ENCODE measurements at regions not wholly inside any gene's neighbourhood (a gene's known extent, or its start where the extent isn't known, plus 50 kb on each side); places are given as distances from the start of the nearest gene placed in this dataset.
"Not testable (repeated sequence)": the region's sequence is repeated elsewhere in the genome, so short reads cannot be mapped to it uniquely, and the experiment has no call there.

DNA sequence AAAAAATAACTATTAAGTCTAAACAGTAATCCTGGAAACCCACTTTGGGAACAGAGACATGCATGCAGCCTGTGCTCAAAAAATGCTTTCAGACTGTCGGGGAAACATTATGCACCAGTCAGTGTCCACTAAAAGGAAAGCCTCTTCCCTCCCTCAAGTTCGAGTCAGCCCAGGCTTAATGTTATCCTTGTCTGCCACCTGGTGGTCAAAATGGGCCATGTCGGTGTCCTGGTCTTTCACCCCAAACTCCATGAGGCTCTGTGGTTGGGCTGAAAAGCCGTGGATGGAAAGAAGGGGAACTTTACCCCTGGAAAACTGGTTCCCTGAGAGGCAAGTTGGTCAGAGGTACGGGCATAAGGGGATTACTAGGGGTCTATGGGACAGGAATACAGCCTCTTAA lies 88.4 kb upstream of the ZNF492 start:
- FAIRE-seq: no peak

DNA sequence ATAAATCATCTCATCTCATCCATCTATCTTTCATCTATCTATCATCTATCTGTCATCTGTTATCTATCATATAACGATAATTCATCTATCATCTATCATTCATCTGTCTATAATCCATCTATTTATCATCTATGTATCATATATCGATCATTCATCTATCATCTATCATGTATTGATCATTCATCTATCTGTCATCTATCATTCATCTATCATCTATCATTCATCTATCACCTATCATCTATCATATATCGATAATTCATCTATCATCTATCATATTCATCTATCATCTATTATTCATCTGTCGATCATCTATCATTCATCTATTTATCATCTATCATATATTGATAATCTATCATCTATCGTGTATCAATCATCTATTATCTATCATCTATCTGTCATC lies 100.4 kb upstream of the ZNF492 start:
- FAIRE-seq: no peak

DNA sequence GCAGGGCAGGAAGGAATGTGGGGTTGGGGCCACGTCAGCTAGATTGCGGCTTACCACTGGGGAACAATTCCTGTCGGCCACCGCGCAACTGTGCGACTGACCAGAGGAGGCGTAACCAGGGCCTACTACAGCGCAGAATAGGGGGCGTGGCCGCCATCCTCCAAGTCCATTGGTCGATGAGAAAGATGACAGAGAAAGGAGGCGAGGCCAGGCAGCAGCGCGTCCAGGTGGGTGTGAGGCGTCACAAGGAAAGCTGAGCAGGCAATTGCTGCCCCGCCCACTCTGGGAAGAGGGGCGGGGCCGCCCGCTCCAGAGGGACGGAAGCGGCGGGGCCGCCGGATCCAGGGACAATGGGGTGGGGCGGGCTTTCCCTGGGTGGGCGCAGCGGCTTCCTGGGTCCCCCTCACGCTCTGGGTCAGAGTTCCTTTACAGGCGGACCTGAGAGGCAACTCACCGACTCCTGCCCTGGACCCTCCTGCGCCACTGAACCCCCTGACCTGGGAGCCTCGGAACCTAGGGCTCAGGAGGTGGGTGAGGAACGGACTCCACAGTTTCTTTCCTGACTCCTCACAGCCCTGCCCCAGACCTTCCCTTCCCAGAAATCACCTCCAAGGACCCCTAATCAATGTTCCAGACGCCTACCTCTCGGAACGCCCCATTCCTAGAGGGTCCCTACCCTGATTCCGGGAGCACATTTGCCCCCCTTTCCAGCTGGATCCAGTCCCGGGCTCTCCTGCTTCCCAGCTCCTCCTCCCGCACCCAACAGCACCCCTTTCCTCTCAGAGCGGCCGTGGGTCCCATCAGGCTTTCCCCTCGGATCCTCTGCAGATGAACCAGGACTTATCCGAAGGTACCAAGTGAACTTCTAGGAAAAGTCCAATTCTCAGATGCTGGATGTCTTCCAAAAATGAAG lies 101.5 kb upstream of the ZNF492 start:
- FAIRE-seq: no peak

DNA sequence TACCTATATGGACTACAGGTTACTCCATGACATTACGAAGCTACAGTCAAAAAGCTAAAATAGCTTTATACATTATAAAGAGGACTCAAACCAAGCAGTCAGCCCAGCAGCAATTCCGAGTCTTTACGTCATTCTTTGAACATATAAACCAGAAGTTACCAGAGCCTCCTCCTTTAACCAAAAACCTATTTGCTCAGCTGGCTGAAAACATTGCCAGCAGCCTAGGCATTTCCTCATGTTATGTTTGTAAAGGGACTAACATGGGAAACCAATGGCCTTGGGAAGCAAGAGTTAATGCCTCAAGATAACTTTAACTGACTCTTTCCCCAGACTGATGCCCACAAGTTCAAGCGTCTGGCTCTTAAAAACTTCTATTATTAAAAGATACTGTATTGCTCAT lies 104.1 kb upstream of the ZNF492 start:
- FAIRE-seq: no peak

DNA sequence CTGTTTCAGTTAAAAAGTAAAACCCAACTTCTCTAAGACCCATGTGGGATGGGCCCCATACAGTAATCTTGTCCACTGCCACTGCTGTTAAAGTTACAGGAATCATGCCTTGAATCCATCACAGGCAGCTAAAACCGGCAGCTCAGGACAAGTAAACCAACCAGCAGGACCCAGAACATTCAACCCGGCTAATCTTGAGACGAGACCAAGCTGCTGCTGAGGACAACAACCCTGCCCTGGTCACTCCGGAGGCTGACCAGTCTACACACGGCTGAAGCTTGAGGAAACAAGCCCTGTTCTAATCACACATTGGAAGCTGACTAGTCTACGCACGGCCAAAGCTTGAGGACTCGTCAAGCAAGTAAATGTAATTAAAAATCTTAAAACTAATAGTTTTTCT lies 105.2 kb upstream of the ZNF492 start:
- no peak for FAIRE-seq

DNA sequence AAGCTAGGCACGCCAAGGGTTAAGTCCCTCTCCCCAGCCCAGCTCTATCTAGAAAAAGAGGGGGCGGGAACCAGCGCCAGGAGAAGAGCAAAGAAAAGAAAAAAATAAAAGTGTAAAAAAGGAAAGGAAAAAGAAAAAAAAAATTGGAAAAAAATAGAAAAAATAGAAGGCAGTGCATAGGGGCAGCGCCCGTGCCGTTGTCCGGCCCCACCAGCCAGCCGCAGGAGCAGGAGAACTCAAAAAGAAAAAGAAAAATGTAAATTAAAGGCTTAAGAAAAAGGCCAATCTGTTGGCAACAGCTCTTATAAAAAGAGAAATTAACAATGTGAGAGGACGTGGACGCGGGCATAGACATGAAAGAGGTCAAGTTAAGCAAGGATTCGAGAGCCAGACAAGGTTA lies 105.4 kb upstream of the ZNF98 start:
- FAIRE-seq: no peak

DNA sequence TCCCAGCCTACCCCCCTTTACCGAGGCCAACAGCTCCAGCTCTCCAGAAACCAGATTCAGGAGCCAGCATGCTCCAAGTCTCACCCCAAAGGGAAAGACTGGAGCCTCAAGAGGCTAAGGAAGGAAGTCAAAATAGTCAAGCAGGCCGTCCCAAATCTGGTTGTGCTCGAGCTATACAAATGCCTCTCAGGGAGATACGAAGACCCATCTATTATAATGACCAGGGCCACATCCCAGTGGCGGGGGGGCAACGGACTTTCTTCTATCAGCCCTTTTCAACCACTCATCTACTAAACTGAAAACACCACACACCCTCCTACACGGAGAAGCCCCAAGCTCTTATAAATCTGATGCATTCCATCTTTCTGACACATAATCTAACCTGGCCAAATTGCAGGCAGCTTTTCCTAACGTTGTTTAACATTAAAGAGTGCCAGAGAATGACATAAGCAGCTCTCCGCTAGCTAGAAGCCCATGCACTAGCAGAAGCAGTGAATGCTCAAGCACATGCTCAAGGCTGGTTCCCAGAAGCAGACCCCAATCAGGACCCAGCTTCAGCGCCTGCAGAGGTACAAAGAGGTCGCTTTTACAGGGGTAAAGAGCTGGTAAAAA lies 104.6 kb upstream of the ZNF98 start:
- FAIRE-seq: no peak

DNA sequence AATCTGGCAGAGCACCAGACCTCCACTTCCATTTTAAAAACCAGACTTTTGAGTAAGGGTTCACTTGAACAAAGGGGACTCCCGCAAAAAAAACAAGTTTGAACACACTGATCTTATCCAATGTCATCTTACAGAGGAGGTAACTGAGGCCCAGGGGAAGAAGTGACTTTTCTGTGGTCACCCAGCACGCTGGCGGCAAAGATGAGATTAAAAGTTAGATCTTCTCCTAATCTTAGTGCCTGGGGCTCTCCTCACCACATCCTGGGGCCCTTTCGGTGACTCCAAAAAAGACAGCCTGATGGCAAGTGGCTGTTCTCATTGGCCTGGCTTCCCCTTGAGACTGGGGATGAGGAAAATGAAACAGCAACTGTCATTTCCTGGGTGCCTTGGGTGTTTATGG lies 101.8 kb upstream of the ZNF98 start:
- no peak for FAIRE-seq

DNA sequence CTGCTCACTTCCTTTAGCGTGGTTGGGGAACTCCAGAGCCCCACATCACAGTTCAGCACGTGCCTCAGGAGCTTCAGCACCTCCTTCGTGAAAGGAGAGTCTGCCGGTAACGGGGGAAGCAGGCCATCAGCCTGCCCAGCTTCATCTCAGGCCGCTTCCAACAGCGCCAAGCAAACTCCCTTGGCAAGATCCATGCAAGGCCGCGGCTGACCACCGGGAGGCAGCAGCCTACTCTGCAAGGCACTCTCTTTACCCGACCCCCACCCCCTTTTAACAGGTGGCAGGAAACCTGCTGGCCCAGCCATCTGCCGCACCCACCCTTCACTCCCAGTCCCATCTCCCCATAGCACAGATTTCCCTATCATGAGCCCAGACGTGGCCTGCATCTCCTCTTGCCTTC lies 97.4 kb upstream of the ZNF98 start:
- FAIRE-seq: not testable (repeated sequence)

DNA sequence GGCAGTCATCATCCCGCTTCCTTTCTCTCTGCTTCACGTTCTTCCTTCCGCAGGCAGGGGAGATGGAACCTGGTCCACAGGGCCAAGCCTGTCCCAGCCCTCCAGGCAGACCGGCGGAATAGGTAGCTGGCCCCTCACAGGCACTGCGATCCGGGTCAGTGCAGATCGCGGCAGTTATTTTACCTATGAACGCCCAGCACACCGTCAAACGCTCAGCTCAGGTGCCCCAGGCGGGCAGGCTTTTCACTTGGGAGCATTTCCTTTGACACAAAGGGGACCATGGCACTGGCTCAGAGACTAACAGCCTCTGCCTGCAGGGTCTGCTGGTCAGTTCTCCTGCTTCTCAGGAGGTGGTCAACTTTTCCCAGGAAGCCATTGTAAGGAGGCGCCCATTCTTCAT lies 97.0 kb upstream of the ZNF98 start:
- FAIRE-seq: no peak

DNA sequence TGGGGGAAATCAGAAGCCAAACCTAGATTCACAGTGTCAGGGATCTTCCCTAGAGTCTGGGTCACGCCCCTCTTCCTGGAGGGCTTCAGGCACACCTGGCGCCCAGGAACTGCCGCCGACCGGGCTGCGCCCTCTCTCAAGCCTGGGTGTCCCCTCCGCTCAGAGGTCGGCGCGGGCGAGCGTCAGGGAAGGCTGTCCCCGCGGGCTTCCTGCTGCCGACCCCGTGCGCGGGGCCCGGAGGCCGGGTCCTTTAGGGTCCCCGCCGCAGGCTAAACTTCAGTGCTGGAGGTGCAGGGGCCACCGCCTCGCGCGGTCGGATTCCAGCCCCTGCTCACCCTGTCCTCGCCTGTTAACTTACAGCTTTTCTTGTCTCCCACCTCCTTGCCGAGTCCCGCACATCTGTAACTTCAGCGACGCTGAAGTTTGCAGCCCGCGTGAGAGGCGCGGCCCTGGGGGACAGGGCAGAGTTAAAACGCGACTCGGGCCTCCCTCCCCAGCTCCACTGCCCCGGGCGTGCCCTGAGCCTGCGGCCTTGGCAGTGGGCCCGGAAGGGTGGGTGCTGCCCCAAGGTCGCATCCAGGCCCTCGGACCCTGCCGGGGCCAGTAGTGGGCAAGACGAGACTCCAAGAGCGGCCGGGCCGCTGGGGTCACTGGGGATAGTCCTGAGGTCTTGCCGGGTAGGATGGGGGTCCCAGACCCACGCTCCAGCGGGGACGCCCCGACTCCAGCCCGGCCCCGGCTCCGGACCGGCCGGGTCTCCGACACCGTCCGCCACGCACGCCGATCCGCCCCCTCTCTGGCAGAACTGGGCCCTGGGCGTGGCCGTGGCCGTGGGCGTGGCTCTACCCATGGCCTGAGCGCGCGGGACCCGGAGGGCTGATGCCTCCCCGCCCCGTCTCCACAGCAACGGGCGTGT lies 95.6 kb upstream of the ZNF98 start:
- FAIRE-seq: no peak

DNA sequence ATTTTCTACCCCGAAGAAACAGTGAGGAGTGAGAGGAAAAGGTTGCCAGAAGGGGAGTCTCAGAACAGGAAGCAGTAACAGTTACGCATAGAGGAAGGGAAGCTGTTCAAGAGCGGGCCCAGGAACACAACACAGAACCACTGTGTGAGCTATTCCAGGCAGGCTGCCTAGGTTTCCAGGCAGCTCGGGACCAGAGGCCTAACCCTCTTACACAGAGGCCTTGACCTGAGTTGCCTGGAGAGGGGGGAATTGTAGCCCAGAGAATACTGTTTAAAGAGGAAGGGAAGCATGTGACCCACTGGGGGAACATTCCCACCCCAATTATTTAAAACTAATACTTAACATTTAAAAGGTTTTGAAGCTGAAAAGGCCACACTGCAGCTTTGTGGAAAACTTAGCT lies 93.3 kb upstream of the ZNF98 start:
- no peak for FAIRE-seq

DNA sequence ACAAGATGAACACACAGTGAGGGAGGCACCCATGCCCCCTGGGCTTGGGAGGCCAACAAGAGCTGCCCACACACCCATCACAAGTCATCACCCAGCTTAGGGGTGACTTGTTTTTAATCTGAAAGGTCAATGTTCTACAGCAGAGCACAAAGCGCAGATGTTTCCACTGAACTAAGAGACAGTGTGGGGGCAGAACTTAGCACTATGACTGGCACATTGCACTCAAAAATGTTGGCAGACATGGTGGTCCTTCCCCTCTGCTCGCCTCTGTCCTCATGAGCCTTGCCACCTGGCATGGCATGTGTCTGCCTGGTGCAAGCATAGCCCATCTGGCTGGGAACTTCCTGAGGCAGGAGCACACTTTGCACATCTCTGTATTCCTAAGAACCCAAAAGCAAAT lies 81.4 kb upstream of the ZNF98 start:
- no peak for FAIRE-seq

DNA sequence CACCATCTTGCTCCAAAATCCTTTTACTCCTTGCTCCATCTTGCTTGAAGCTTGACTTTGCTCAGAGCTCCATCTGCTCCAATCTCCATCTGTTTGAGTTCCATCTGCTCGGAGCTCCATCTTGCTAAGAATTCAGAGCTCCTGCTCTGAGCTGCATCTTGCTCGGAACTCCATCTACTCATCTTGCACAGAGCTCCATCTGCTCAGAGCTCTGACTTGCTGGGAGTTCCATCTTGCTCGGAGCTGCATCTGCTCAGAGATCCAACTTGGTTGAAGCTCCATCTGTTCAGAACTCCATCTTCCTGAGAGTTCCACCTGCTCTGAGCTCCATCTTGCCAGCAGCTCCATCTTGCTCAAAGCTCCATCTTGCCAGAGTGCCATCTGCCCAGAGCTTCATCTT lies 80.6 kb upstream of the ZNF98 start:
- no peak for FAIRE-seq

DNA sequence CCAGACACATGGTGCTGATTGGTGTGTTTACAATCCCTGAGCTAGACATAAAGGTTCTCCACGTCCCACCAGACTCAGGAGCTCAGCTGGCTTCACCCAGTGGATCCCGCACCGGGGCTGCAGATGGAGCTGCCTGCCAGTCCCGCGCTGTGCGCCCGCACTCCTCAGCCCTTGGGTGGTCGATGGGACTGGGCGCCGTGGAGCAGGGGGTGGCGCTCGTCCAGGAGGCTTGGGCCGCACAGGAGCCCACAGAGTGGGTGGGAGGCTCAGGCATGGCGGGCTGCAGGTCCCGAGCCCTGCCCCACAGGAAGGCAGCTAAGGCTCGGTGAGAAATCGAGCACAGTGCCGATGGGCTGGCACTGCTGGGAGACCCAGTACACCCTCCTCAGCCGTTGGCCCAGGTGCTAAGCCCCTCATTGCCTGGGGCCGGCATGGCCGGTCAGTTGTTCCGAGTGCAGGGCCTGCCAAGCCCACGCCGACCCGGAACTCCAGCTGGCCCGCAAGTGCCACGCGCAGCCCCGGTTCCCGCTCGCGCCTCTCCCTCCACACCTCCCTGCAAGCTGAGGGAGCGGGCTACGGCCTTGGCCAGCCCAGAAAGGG lies 76.8 kb upstream of the ZNF98 start:
- not testable (repeated sequence) for FAIRE-seq

DNA sequence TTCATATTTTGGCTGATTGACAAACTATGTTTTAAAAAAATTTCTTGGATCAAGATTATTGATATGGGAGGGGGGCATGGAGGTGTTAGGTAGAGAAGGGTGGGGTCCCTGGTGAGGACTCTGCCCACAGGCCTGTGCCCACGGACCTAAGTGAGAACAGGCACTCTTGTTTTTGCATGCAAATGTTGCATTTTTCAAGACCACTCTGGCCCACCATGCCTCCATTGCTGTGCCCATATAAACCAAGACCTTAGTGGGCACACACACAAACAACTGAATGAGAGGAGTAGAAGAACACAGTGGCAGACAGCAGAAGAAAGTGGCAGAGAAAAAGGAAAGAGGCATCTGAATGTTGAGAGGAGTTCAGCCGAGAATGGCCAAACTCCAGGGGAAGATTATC lies 69.6 kb upstream of the ZNF98 start:
- FAIRE-seq: no peak

DNA sequence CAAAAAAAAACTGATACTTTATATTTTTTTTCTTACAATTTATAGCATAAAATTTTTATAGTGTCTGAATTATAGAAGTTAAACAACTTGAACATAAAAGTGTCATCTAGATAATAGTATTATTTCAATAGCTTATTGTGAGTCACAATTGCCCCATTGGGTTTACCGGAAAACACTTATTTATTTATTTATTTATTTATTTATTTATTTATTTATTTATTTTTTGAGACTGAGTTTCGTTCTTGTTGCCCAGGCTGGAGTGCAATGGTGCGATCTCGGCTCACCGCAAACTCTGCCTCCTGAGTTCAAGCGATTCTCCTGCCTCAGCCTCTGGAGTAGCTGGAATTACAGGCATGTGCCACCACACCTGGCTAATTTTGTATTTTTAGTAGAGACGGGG lies 61.4 kb upstream of the ZNF98 start:
- FAIRE-seq: peak; percentile 29

DNA sequence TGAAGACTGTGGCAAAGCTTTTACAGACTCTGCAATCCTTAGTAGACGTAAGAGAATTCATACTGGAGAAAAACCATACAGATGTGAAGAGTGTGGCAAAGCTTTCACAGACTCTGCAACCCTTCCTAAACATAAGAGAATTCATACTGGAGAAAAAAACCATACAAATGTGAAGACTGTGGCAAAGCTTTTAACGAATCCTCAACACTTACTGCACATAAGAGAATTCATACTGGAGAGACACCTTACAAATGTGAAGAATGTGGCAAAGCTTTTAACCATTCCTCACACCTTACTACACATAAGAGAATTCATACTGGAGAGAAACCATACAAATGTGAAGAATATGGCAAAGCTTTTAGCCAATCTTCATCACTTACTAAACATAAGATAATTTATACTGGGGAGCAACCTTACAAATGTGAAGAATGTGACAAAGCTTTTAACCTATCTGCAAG lies 50.1 kb upstream of the ZNF98 start:
- no peak for FAIRE-seq

Data from A204.1 (cell line).